Activated CD4-positive, alpha-beta memory T cell treated with anti-CD3 and anti-CD28 coated beads for 36 hours (primary cell): ENCODE measurements at regions not wholly inside any gene's neighbourhood (a gene's known extent, or its start where the extent isn't known, plus 50 kb on each side); places are given as distances from the start of the nearest gene placed in this dataset.
"Not testable (repeated sequence)": the region's sequence is repeated elsewhere in the genome, so short reads cannot be mapped to it uniquely, and the experiment has no call there.

Experiments
- CTCF ChIA-PET: fragments of 350-600 bp; sonication (Branson Sonifier 250); formaldehyde crosslinking; loops from one replicate; lab custom pipeline; 2021; ENCODE audit warnings: antibody characterized with exemption, inconsistent platforms; lab: Charles Lee
- POLR2A ChIA-PET: fragments of 350-600 bp; sonication (Branson Sonifier 250); formaldehyde crosslinking; loops from one replicate; lab custom pipeline; 2021; ENCODE audit warnings: antibody characterized with exemption; lab: Charles Lee
- DNase-seq: peaks from one replicate; pipeline ENCODE4 v3.0.0-alpha.2; 2020
- H3K27ac Mint-ChIP-seq: one replicate; pipeline ENCODE4 v1.8.0; 2021; ENCODE audit warnings: mixed read lengths
- H3K27me3 Mint-ChIP-seq: one replicate; pipeline ENCODE4 v1.8.0; 2021; ENCODE audit warnings: mixed read lengths
- H3K36me3 Mint-ChIP-seq: one replicate; pipeline ENCODE4 v1.8.0; 2021; ENCODE audit warnings: mixed read lengths
- H3K4me1 Mint-ChIP-seq: one replicate; pipeline ENCODE4 v1.8.0; 2021; ENCODE audit warnings: low read depth, mixed read lengths
- H3K4me3 Mint-ChIP-seq: one replicate; pipeline ENCODE4 v1.8.0; 2021; ENCODE audit warnings: mild to moderate bottlenecking, mixed read lengths
- H3K9me3 Mint-ChIP-seq: one replicate; pipeline ENCODE4 v1.8.0; 2021; ENCODE audit warnings: mixed read lengths
- intact Hi-C: fragments of 100-400 bp; cut with micrococcal nuclease; formaldehyde crosslinking; loops from one replicate; pipeline ENCODE4 v1.15.1; 2023

DNA sequence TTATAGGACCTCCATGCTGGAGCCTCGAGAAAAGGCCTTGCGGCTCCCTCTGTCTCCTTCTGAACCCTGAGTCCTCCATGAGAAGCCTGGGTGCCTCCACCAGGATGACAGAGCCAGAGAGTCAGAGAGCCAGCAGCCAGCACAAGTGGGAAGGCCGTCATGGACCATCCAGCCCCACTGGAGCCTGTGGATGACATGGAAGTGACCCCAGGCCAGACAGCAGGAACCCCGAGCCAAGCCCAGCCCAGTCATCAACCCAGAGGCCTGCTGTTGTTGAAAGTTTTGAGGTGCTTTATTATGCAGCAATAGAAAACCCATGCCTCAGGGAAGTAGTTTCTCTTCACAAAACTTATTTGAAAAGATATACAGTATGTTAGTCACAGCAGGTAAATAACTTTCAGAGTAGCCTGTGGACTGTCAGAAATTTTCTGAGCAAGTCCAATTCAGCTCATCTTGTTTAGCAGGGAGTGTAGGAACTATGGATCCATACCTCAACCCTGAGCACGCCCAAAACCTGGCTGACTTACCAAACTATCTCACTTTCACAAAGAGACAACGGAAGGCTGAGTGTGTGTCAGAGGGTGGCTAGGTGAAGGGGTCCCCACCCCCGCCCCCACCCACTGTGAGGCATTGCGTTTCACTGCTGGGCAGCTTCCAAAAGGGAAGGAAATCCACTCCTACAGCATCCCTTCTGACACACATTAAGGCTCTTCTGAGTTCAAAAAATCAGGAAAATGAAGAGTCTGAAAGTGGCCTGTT is 79.9 kb upstream of the NDUFV2 start:
- no peaks in the 10 kb centered on the region for H3K9me3 Mint-ChIP-seq
- no peak for DNase-seq
- CTCF ChIA-PET: no interaction called here
- POLR2A ChIA-PET: no interaction called here
- H3K36me3 Mint-ChIP-seq: no peaks in the 10 kb centered on the region
- H3K27ac Mint-ChIP-seq: no peak overlapping the region
- no peak overlapping the region for H3K4me3 Mint-ChIP-seq
- intact Hi-C loops: no loop called here
- H3K4me1 Mint-ChIP-seq: peaks cover 5% of the 10 kb centered on the region
- H3K27me3 Mint-ChIP-seq: peaks cover 10% of the 10 kb centered on the region

- H3K4me1 Mint-ChIP-seq, H3K9me3 Mint-ChIP-seq, H3K27me3 Mint-ChIP-seq, H3K4me3 Mint-ChIP-seq, POLR2A ChIA-PET, CTCF ChIA-PET, H3K36me3 Mint-ChIP-seq, intact Hi-C loops, DNase-seq, H3K27ac Mint-ChIP-seq: not testable (repeated sequence)
Observed at GRCh38 chr18:9024031-9024646, 78.4 kb upstream of the NDUFV2 start.

GRCh38 chr18:9025091-9025838 is 77.2 kb upstream of the NDUFV2 start:
- Mint-ChIP-seq H3K27ac (no peak overlapping the region), H3K36me3 (no peaks in the 10 kb centered on the region), H3K4me3 (no peak overlapping the region), H3K4me1 (no peaks in the 10 kb centered on the region), H3K27me3 (peaks cover 5% of the 10 kb centered on the region), H3K9me3 (no peaks in the 10 kb centered on the region)
- ChIA-PET POLR2A (no interaction called here), CTCF (no interaction called here)
- no peak for DNase-seq
- intact Hi-C loops: no loop called here

DNA sequence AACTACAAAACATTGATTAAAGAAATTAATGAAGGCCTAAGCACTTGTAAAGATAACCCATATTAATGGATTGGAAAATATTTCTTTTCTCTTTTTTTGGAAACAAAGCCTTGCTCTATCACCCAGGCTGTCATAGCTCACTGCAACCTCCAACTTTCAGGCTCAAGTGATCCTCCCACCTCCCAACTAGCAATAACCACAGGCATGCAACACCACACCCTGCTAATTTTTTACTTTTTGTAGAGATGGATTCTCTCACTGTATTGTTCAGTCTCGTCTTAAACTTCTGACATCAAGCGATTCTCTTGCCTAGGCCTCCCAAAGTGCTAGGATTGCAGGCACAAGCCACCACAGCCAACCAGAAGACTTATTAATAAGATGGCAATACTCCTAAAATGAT is 73.4 kb upstream of the NDUFV2 start:
- ChIA-PET CTCF (no interaction called here), POLR2A (no interaction called here)
- Mint-ChIP-seq H3K9me3 (no peaks in the 10 kb centered on the region), H3K4me1 (peaks cover 3% of the 10 kb centered on the region), H3K27ac (no peak overlapping the region), H3K4me3 (no peak overlapping the region), H3K36me3 (no peaks in the 10 kb centered on the region), H3K27me3 (peaks cover 7% of the 10 kb centered on the region)
- DNase-seq: no peak
- intact Hi-C loops: no loop called here

DNA sequence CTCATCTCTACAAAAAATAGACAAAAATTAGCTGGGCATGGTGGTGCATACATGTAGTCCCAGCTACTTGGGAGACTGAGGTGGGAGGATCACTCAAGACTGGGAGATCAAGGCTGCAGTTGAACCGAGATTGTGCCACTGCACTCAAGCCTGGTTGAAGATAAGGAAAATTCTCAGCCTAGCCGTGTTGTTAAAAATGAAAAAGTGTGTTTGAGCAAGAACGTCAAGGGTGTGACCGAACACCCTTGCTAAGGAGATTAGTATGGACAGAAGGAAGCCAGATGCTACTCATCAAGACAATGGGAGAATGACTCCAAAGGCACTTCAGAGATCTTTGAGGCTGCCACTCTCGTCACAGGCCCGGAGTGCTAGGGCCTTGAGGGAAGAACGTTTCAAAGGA is 70.0 kb upstream of the NDUFV2 start:
- peaks cover 3% of the 10 kb centered on the region for H3K4me1 Mint-ChIP-seq
- no peaks in the 10 kb centered on the region for H3K9me3 Mint-ChIP-seq
- no peak overlapping the region for H3K27ac Mint-ChIP-seq
- DNase-seq: no peak
- H3K4me3 Mint-ChIP-seq: no peak overlapping the region
- H3K36me3 Mint-ChIP-seq: no peaks in the 10 kb centered on the region
- POLR2A ChIA-PET: no interaction called here
- intact Hi-C loops: no loop called here
- CTCF ChIA-PET: no interaction called here
- peaks cover 2% of the 10 kb centered on the region for H3K27me3 Mint-ChIP-seq

- Mint-ChIP-seq H3K4me1 (peaks cover 3% of the 10 kb centered on the region), H3K4me3 (no peak overlapping the region), H3K36me3 (no peaks in the 10 kb centered on the region), H3K27ac (no peak overlapping the region), H3K9me3 (no peaks in the 10 kb centered on the region), H3K27me3 (peaks cover 4% of the 10 kb centered on the region)
- no peak for DNase-seq
- CTCF ChIA-PET: no interaction called here
- intact Hi-C loops: no loop called here
- POLR2A ChIA-PET: no interaction called here
Observed at GRCh38 chr18:9038277-9038871, 64.1 kb upstream of the NDUFV2 start.

DNA sequence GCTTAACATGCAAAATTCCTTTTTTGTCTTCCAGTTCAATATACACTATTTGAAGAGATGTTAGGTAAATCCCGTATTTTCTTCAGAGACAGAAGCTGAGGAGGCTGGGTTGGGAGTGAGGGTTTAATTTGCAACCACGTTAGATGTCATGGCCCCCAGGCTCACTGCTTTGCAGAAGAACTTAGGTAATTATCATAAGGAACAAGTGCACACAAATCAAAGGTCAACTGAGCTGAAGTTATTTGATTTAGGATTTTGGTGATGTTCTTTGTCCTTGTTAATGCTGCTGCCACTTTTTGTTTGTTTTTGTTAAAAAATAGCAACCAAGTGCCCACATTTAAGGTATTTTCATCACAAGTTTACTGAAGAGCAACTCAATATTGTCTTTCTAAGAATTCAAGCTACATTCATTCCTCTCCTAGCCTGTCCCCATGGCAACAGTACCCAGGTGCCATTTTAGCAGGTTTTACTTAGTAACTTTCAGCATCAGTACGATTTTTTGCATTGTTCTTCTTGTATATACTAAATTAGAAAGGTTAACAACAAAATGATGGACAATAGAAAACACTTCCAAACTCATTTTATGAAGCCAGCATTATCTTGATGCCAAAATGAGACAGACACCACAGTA is 62.9 kb upstream of the NDUFV2 start:
- intact Hi-C loops: no loop called here
- no peak overlapping the region for H3K27ac Mint-ChIP-seq
- DNase-seq: no peak
- ChIA-PET POLR2A (no interaction called here), CTCF (no interaction called here)
- peaks cover 2% of the 10 kb centered on the region for H3K27me3 Mint-ChIP-seq
- H3K4me1 Mint-ChIP-seq: no peaks in the 10 kb centered on the region
- H3K9me3 Mint-ChIP-seq: no peaks in the 10 kb centered on the region
- H3K4me3 Mint-ChIP-seq: no peak overlapping the region
- H3K36me3 Mint-ChIP-seq: no peaks in the 10 kb centered on the region

DNA sequence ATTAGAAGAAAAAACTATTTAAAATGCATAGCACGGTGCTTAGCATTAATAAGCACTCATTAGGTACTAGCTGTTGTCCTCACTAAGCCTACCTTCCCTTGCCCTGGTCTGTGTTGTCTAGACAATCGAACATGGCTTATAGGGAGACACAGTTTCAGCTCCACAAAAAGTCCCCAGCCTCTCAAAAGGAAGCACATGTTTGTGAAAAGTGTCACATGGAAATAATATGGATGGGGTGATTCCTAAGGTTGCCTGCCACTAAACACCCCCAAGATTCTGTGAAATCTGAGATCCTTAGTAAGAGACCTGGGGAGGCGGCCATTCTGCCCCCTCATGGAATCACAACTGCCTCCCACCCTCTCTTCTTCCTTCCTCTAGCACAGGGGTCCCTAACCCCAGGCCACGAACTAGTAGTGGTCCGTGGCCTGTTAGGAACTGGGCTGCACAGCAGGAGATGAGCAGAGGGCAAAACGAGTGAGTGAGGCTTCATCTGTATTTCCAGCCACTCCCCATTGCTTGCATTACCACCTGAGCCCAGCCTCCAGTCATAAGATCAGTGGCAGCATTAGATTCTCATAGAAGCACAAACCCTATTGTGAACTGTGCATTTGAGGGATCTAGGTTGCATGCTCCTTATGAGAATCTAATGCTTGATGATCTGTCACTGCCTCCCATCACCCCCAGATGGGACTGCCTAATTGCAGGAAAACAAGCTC is 59.6 kb upstream of the NDUFV2 start:
- intact Hi-C loops: no loop called here
- no peaks in the 10 kb centered on the region for H3K4me1 Mint-ChIP-seq
- no peak overlapping the region for H3K4me3 Mint-ChIP-seq
- no peak overlapping the region for H3K27ac Mint-ChIP-seq
- ChIA-PET CTCF (no interaction called here), POLR2A (no interaction called here)
- peaks cover 2% of the 10 kb centered on the region for H3K27me3 Mint-ChIP-seq
- no peak for DNase-seq
- no peaks in the 10 kb centered on the region for H3K36me3 Mint-ChIP-seq
- no peaks in the 10 kb centered on the region for H3K9me3 Mint-ChIP-seq

GRCh38 chr18:9043581-9043980 is 58.9 kb upstream of the NDUFV2 start:
- DNase-seq: no peak
- intact Hi-C loops: no loop called here
- no peak overlapping the region for H3K4me3 Mint-ChIP-seq
- H3K27me3 Mint-ChIP-seq: peaks cover 2% of the 10 kb centered on the region
- peaks cover 3% of the 10 kb centered on the region for H3K4me1 Mint-ChIP-seq
- H3K36me3 Mint-ChIP-seq: no peaks in the 10 kb centered on the region
- CTCF ChIA-PET: no interaction called here
- no peak overlapping the region for H3K27ac Mint-ChIP-seq
- POLR2A ChIA-PET: no interaction called here
- H3K9me3 Mint-ChIP-seq: no peaks in the 10 kb centered on the region

GRCh38 chr18:9047715-9048114 is 54.8 kb upstream of the NDUFV2 start:
- CTCF ChIA-PET: no interaction called here
- Mint-ChIP-seq H3K9me3 (peaks cover 26% of the 10 kb centered on the region), H3K4me1 (peaks cover 9% of the 10 kb centered on the region), H3K36me3 (peaks cover 8% of the 10 kb centered on the region), H3K4me3 (no peak overlapping the region), H3K27me3 (peaks cover 2% of the 10 kb centered on the region), H3K27ac (no peak overlapping the region)
- POLR2A ChIA-PET: no interaction called here
- intact Hi-C loops: no loop called here
- no peak for DNase-seq

DNA sequence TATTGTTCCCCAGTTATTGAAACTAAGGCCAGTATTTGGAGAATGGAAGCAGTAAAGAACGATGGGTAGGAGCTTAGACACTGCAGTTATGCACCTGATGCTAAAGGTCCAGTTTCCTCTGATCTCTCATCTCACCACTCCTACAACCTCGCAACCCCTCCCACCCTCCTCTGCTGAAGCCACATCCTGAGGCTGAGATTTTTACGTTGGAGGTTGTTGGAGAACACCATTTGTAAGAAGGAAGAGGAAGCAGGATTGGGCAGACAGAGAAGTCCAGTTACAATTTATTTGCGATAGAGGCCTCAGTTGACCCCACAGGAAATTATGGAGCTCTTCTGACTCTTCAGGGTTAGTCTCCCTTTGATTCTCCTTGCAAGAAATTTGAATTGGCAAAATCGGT is 54.3 kb upstream of the NDUFV2 start:
- Mint-ChIP-seq H3K4me1 (peaks cover 9% of the 10 kb centered on the region), H3K27ac (no peak overlapping the region), H3K36me3 (peaks cover 8% of the 10 kb centered on the region), H3K9me3 (peaks cover 31% of the 10 kb centered on the region), H3K4me3 (no peak overlapping the region), H3K27me3 (no peaks in the 10 kb centered on the region)
- intact Hi-C loops: no loop called here
- ChIA-PET POLR2A (no interaction called here), CTCF (no interaction called here)
- DNase-seq: no peak
